ENCODE measurements at regions not wholly inside any gene's neighbourhood (a gene's known extent, or its start where the extent isn't known, plus 50 kb on each side); places are given as distances from the start of the nearest gene placed in this dataset.

GRCh38 chr1:222918801-222919477, 104.1 kb downstream of the DISP1 start:
- TF ChIP-seq POLR2A (IDR thresholded peaks at IDR 0.05) (no peak), CTCF (IDR thresholded peaks at IDR 0.05 in 4 of 5, conservative IDR thresholded peaks at IDR 0.05 in 1 of 5) (no peak)

All from gastrocnemius medialis (tissue), 4 donors.